ENCODE measurements at regions not wholly inside any gene's neighbourhood (a gene's known extent, or its start where the extent isn't known, plus 50 kb on each side); places are given as distances from the start of the nearest gene placed in this dataset.

- TF ChIP-seq CTCF (IDR thresholded peaks at IDR 0.05) (no peak), EP300 (IDR thresholded peaks at IDR 0.05) (no peak), ZSCAN20 (CRISPR knock-in tag; IDR thresholded peaks at IDR 0.05) (no peak), MAX (IDR thresholded peaks at IDR 0.05) (no peak)
Measured at GRCh38 chr1:29971703-29972102, 735.4 kb downstream of the PTPRU start.
